HFF-Myc (cell line): ENCODE measurements at regions not wholly inside any gene's neighbourhood (a gene's known extent, or its start where the extent isn't known, plus 50 kb on each side); places are given as distances from the start of the nearest gene placed in this dataset.

Experiments used
- DNase-seq: peaks from one replicate; pipeline ENCODE4 v3.0.0-alpha.2; 2011; ENCODE audit warnings: low read depth; ENCODE audit errors: extremely low read depth
- H3K4me3 ChIP-seq: replicated peaks from 2 replicates; pipeline ENCODE4 v1.5.1; 2011; ENCODE audit warnings: low read depth, mild to moderate bottlenecking, control low read depth, low read length
- TF ChIP-seq, protein P1 (sequence below): IDR thresholded peaks from 2 replicates; pipeline ENCODE4 v1.5.1; 2012; ENCODE audit warnings: mild to moderate bottlenecking, low read depth, low read length, control low read depth; ENCODE audit errors: missing control alignments

DNA sequence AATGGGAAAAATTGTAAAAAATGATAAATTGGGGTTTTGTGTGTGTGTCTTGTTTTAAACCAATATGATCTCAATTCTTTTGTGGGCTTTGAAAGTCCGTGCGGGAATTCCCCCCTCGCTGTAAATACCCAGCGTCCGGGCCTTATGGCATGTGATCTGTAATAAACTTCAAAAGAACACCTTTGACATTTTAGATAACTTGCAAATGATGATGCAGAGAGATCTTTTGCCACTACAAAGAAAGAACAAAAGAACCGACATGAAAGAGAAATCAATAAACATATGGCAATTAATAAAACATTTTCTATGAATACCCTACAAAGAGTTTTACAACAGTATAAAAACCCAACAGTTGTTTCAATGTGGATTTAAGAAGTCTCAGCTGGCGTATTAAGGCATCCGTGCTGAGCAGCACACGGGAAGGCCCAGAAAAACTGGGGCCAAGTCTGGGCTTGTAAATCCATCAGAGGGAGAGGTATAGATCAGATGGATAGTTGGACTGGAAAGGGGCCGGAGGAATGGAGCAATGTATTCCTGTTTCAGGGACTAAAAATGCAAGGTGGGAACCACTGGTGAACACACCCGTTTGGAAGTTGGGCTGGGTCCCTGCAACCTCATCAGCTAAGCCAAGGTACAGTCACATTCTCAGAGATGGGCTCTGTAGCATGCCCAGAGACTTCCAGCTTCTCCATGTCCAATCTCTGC lies 115.2 kb downstream of the IRX5 start:
- no peak overlapping the region for H3K4me3 ChIP-seq
- TF ChIP-seq, protein P1, sequence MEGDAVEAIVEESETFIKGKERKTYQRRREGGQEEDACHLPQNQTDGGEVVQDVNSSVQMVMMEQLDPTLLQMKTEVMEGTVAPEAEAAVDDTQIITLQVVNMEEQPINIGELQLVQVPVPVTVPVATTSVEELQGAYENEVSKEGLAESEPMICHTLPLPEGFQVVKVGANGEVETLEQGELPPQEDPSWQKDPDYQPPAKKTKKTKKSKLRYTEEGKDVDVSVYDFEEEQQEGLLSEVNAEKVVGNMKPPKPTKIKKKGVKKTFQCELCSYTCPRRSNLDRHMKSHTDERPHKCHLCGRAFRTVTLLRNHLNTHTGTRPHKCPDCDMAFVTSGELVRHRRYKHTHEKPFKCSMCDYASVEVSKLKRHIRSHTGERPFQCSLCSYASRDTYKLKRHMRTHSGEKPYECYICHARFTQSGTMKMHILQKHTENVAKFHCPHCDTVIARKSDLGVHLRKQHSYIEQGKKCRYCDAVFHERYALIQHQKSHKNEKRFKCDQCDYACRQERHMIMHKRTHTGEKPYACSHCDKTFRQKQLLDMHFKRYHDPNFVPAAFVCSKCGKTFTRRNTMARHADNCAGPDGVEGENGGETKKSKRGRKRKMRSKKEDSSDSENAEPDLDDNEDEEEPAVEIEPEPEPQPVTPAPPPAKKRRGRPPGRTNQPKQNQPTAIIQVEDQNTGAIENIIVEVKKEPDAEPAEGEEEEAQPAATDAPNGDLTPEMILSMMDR, result no peak
- no peak for DNase-seq

DNA sequence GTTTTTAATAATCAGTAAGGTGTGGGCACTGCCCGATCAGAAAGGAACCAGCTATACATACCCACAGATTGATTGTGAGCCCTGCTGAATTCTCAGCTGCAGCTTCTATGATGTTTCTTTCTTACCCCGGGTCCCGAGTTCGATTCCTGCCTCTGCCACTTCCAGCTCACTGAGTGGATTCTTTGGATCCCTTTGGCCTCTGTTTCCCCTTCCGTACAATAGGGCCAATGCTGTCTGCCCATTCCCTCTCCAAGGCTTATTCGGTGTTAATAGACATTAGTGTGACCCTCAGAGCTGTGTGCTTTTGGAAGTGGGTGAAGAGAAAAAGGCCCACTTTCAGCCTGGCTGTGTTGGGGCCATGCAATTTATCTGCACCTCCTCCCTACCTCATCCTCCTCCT lies 115.8 kb downstream of the IRX5 start:
- H3K4me3 ChIP-seq, result no peak overlapping the region
- no peak for DNase-seq
- TF ChIP-seq, protein P1, result no peak

DNA sequence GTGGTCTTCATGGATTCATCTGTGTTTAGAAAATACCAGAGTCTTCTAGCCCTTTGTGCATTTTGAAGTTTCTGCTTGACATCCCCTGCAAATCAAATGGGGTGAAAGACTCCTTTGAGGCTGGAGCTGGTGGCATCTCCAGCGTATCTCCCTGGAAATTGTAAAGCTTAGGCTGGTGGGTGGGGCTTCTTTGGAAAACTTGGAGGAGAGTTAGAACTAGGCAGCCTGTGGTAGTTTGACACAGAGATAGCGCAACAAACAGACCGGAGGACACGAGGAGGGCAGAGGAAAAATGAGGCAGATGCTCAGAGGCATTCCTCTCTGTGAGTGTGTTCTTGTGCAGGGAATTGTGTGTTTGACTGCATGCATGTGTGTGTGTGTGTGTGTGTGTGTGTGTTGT lies 116.3 kb downstream of the IRX5 start:
- TF ChIP-seq, protein P1, result no peak
- no peak overlapping the region for H3K4me3 ChIP-seq
- no peak for DNase-seq

DNA sequence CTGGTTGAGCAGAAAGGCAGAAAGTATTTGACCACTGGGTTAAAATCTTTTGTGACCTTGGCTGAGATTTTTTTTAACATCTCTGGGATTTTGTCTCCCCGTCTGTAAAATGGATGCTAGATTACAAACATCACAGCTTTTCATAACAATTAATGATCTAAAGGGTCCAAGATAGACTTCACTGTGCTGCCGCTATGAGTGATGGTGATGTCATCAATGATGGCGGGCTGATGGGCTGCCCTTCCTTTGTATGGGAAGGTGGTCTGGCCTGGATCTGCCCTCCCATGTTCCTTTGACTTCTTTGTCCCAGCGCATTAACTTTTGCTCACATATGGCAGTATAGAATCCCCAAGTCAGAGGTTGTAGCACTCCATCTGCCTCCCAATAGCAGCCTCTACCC lies 116.7 kb downstream of the IRX5 start:
- H3K4me3 ChIP-seq, result no peak overlapping the region

DNA sequence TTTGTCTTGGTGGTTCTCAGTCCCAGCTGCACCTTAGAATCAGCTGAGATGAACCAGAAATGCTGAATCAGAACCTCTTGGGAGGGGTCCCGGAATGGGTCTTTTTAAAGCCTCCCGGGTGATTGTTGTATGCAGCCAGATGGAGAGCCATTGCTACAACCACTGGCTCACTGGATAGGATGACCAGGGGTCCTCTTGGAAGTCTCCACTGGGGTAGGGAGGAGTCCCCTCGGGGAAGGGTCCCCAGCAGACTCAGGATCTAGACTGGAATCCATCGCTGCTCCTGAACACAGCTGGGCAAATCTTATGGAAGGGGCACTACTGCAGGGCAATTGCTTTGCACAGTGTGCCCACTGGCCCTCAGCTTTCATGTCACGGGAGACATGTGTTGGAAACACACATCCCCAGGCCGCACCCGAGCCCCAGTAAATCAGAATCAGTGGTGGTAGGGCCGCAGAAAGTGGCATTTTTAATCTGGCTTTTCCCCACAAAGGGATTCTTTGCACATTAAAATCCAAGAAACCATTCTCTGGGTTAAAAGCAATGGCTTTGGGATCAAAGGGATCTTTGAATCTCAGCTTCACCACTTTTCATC lies 117.3 kb downstream of the IRX5 start:
- no peak for DNase-seq
- TF ChIP-seq, protein P1, result no peak
- H3K4me3 ChIP-seq, result no peak overlapping the region

More for the DNA sequence above, 116.7 kb downstream of the IRX5 start:
- TF ChIP-seq, protein P1, result no peak
- DNase-seq, result no peak

DNA sequence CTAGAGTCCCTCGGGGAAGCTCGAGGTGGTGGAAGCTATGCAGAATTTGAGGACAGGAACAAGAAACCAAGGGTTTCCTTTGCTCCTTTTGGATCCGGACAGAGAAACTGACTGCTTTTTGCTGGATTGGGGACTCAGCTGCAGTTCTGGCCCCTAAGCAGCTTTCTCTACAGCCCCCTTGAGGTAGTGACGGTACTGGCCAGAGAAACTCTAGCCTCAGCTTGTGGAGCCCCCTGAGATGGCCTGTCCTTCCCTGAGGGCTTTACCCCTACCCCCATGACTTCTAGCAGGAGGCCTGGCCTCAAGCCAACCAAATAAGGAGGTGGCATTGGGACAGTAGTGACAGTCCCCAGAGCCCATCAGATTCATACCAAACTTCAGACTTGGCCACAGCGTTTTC lies 118.1 kb downstream of the IRX5 start:
- TF ChIP-seq, protein P1, result no peak
- H3K4me3 ChIP-seq, result no peak overlapping the region
- no peak for DNase-seq
